ENCODE measurements at regions not wholly inside any gene's neighbourhood (a gene's known extent, or its start where the extent isn't known, plus 50 kb on each side); places are given as distances from the start of the nearest gene placed in this dataset.
"Not testable (repeated sequence)": the region's sequence is repeated elsewhere in the genome, so short reads cannot be mapped to it uniquely, and the experiment has no call there.

DNA sequence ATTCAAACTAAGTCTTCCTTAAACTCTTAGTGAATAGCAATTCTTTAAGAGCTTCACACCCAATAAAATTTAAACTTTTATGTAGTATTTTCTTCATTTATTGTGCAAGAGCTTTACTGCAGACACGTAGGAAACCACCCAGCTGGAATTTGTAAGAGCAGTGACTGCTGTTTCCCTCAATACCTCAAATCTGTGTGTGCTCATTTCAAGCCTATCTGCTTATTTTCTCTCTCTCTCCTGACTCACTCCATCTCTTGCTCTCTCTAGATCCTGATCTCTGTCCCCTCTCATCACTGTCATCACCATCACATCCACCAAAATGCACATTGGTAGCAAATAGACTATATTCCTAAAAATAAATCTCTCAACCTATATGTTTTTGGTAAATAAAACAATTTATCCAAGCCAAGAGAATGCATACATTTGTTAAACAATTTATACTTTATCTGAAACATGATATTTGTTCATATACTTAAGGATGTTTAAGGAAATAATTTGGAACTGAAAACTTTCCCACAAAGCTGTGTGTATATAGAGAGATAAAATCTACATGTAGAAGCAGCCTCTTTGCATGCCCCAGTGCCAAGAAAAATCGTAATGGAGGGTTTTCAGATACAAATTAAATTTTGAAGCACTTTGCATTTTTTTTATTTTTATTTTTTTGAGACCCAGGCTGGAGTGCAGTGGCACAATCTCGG, 273.0 kb downstream of the TFAP2A start:
- Histone ChIP-seq H3K9ac (ENCODE audit: low read depth, low read length) (no peak overlapping the region), H3K4me1 (ENCODE audit: control insufficient read depth, insufficient read depth, low read length) (no peaks in the 10 kb centered on the region), H3K4me3 (ENCODE audit: low read length) (no peak overlapping the region), H3K36me3 (ENCODE audit: insufficient read depth, low read length) (no peaks in the 10 kb centered on the region), H3K4me2 (ENCODE audit: low read length) (no peak overlapping the region), H3K27me3 (ENCODE audit: control insufficient read depth, insufficient read depth, low read length) (no peaks in the 10 kb centered on the region), H3K9me3 (replicated peaks; ENCODE audit: low read length) (peaks cover 3% of the 10 kb centered on the region)

- peaks cover 3% of the 10 kb centered on the region for H3K9me3 ChIP-seq (replicated peaks; ENCODE audit: low read length)
- H3K4me3 ChIP-seq (ENCODE audit: low read length): no peak overlapping the region
- H3K4me2 ChIP-seq (ENCODE audit: low read length): no peak overlapping the region
- H3K27me3 ChIP-seq (ENCODE audit: control insufficient read depth, insufficient read depth, low read length): no peaks in the 10 kb centered on the region
- H3K36me3 ChIP-seq (ENCODE audit: insufficient read depth, low read length): no peaks in the 10 kb centered on the region
- no peak overlapping the region for H3K9ac ChIP-seq (ENCODE audit: low read depth, low read length)
- H3K4me1 ChIP-seq (ENCODE audit: control insufficient read depth, insufficient read depth, low read length): no peaks in the 10 kb centered on the region
These were observed 274.1 kb downstream of the TFAP2A start for GRCh38 chr6:10140824-10141223.

GRCh38 chr6:10140136-10140535, 274.7 kb downstream of the TFAP2A start:
- H3K4me1 ChIP-seq (ENCODE audit: control insufficient read depth, insufficient read depth, low read length): no peaks in the 10 kb centered on the region
- H3K9me3 ChIP-seq (replicated peaks; ENCODE audit: low read length): peaks cover 3% of the 10 kb centered on the region
- H3K9ac ChIP-seq (ENCODE audit: low read depth, low read length): no peak overlapping the region
- H3K36me3 ChIP-seq (ENCODE audit: insufficient read depth, low read length): no peaks in the 10 kb centered on the region
- H3K4me2 ChIP-seq (ENCODE audit: low read length): no peak overlapping the region
- H3K4me3 ChIP-seq (ENCODE audit: low read length): no peak overlapping the region
- H3K27me3 ChIP-seq (ENCODE audit: control insufficient read depth, insufficient read depth, low read length): no peaks in the 10 kb centered on the region

DNA sequence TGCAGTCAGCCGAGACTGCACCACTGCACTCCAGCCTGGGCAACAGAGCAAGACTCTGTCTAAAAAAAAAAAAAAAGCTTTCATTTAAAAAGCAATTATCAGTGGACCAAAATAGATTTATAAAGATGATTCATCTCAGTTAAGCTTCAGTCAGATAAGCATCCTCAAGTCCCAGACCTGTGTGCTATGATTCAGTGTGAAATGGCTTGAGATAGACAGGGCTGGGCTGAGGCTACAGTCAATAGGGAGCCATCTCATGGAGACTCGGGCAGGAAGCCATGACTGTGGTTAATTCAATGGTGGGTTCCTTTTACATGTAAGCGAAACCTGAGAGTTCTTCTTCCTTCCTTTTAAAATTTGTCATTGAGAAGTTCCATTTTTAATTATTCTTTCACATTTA, 276.0 kb downstream of the TFAP2A start:
- H3K4me3 ChIP-seq (ENCODE audit: low read length): no peak overlapping the region
- H3K4me1 ChIP-seq (ENCODE audit: control insufficient read depth, insufficient read depth, low read length): no peaks in the 10 kb centered on the region
- H3K36me3 ChIP-seq (ENCODE audit: insufficient read depth, low read length): no peaks in the 10 kb centered on the region
- H3K27me3 ChIP-seq (ENCODE audit: control insufficient read depth, insufficient read depth, low read length): no peaks in the 10 kb centered on the region
- peaks cover 3% of the 10 kb centered on the region for H3K9me3 ChIP-seq (replicated peaks; ENCODE audit: low read length)
- no peak overlapping the region for H3K9ac ChIP-seq (ENCODE audit: low read depth, low read length)
- no peak overlapping the region for H3K4me2 ChIP-seq (ENCODE audit: low read length)

DNA sequence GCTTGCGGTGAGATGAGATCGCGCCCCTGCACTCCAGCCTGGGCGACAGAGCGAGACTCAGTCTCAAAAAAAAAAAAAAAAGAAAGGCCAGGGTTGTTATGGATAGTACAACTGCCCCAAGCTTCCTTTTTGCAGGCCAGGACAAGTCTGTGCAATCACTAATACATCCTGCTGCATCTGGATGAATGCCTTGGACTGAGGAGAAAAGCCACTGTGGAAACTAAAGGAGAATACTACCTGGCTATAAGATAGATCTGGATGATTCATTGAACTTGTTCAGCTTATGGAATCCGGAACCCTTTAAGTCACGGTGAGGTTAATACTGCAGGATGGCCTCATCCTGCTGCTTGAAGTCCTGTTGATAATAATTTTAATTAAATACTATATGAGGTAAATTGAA, 278.2 kb downstream of the TFAP2A start:
- Histone ChIP-seq H3K27me3 (ENCODE audit: control insufficient read depth, insufficient read depth, low read length) (no peaks in the 10 kb centered on the region), H3K4me2 (ENCODE audit: low read length) (no peak overlapping the region), H3K36me3 (ENCODE audit: insufficient read depth, low read length) (no peaks in the 10 kb centered on the region), H3K9ac (ENCODE audit: low read depth, low read length) (no peak overlapping the region), H3K4me3 (ENCODE audit: low read length) (no peak overlapping the region), H3K9me3 (replicated peaks; ENCODE audit: low read length) (peaks cover 3% of the 10 kb centered on the region), H3K4me1 (ENCODE audit: control insufficient read depth, insufficient read depth, low read length) (no peaks in the 10 kb centered on the region)

DNA sequence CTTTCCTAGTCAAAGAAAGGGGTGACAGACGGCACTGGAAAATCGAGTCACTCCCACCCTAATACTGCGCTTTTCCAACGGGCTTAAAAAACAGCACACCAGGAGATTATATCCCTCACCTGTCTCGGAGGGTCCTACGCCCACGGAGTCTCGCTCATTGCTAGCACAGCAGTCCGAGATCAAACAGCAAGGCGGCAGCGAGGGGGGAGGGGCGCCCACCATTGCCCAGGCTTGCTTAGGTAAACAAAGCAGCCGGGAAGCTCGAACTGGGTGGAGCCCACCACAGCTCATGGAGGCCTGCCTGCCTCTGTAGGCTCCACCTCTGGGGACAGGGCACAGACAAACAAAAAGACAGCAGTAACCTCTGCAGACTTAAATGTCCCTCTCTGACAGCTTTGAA, 280.7 kb downstream of the TFAP2A start:
- H3K9me3 ChIP-seq (replicated peaks; ENCODE audit: low read length); H3K4me2 ChIP-seq (ENCODE audit: low read length); H3K36me3 ChIP-seq (ENCODE audit: insufficient read depth, low read length); H3K9ac ChIP-seq (ENCODE audit: low read depth, low read length); H3K27me3 ChIP-seq (ENCODE audit: control insufficient read depth, insufficient read depth, low read length); H3K4me1 ChIP-seq (ENCODE audit: control insufficient read depth, insufficient read depth, low read length); H3K4me3 ChIP-seq (ENCODE audit: low read length): not testable (repeated sequence)

DNA sequence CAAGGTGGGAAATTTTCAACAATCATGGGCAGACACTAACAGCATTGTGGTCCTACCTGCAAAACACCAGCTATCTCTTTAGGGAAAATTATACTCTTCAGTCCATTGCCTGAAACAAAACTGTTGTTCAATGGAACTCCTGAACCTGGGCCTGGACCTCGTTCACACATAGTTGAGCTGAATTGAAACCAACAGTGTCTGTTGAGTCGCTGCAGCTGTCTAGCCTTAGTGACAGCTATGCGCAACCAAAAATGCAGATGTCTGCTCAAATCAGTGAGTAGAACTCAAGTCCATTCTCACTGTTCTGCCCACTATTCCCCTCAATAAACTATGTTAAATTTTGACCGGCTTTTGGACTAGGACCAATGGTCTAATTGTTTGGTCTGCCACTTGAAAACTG, 286.2 kb downstream of the TFAP2A start:
- Histone ChIP-seq H3K4me3 (ENCODE audit: low read length) (no peak overlapping the region), H3K4me2 (ENCODE audit: low read length) (no peak overlapping the region), H3K27me3 (ENCODE audit: control insufficient read depth, insufficient read depth, low read length) (no peaks in the 10 kb centered on the region), H3K4me1 (ENCODE audit: control insufficient read depth, insufficient read depth, low read length) (no peaks in the 10 kb centered on the region), H3K9ac (ENCODE audit: low read depth, low read length) (no peak overlapping the region), H3K9me3 (replicated peaks; ENCODE audit: low read length) (peaks cover 5% of the 10 kb centered on the region), H3K36me3 (ENCODE audit: insufficient read depth, low read length) (no peaks in the 10 kb centered on the region)

- Histone ChIP-seq H3K4me3 (ENCODE audit: low read length) (no peak overlapping the region), H3K27me3 (ENCODE audit: control insufficient read depth, insufficient read depth, low read length) (no peaks in the 10 kb centered on the region), H3K9me3 (replicated peaks; ENCODE audit: low read length) (peaks cover 2% of the 10 kb centered on the region), H3K4me2 (ENCODE audit: low read length) (no peak overlapping the region), H3K4me1 (ENCODE audit: control insufficient read depth, insufficient read depth, low read length) (no peaks in the 10 kb centered on the region), H3K36me3 (ENCODE audit: insufficient read depth, low read length) (no peaks in the 10 kb centered on the region), H3K9ac (ENCODE audit: low read depth, low read length) (no peak overlapping the region)
These were observed 292.7 kb downstream of the TFAP2A start for GRCh38 chr6:10122164-10122563.

- H3K4me2 ChIP-seq (ENCODE audit: low read length): no peak overlapping the region
- no peaks in the 10 kb centered on the region for H3K4me1 ChIP-seq (ENCODE audit: control insufficient read depth, insufficient read depth, low read length)
- H3K9me3 ChIP-seq (replicated peaks; ENCODE audit: low read length): peaks cover 11% of the 10 kb centered on the region
- no peak overlapping the region for H3K9ac ChIP-seq (ENCODE audit: low read depth, low read length)
- H3K4me3 ChIP-seq (ENCODE audit: low read length): no peak overlapping the region
- H3K27me3 ChIP-seq (ENCODE audit: control insufficient read depth, insufficient read depth, low read length): no peaks in the 10 kb centered on the region
- no peaks in the 10 kb centered on the region for H3K36me3 ChIP-seq (ENCODE audit: insufficient read depth, low read length)
These were observed 301.9 kb downstream of the TFAP2A start for GRCh38 chr6:10112871-10113549.

DNA sequence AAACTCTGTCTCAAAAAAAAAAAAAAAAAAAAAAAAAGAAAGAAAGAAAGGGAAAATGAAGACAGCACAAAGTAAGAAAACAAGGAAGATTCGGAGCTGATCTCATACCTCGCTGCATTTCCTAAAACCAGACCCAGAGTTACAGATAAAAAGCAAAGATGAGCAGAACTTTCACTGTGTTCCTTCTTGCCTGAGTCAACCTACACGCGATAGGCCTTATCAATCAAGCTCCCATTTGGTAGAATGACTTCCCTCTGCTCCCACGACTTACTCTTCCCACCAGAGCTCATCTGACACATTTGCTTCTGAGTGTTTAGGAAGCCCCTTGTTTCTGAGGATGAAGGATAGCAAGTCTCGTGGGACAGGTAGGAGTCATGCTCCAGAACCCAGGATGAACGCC, 302.9 kb downstream of the TFAP2A start:
- H3K4me3 ChIP-seq (ENCODE audit: low read length): no peak overlapping the region
- H3K9me3 ChIP-seq (replicated peaks; ENCODE audit: low read length): peaks cover 11% of the 10 kb centered on the region
- H3K4me2 ChIP-seq (ENCODE audit: low read length): no peak overlapping the region
- H3K9ac ChIP-seq (ENCODE audit: low read depth, low read length): no peak overlapping the region
- H3K27me3 ChIP-seq (ENCODE audit: control insufficient read depth, insufficient read depth, low read length): no peaks in the 10 kb centered on the region
- no peaks in the 10 kb centered on the region for H3K36me3 ChIP-seq (ENCODE audit: insufficient read depth, low read length)
- H3K4me1 ChIP-seq (ENCODE audit: control insufficient read depth, insufficient read depth, low read length): no peaks in the 10 kb centered on the region

DNA sequence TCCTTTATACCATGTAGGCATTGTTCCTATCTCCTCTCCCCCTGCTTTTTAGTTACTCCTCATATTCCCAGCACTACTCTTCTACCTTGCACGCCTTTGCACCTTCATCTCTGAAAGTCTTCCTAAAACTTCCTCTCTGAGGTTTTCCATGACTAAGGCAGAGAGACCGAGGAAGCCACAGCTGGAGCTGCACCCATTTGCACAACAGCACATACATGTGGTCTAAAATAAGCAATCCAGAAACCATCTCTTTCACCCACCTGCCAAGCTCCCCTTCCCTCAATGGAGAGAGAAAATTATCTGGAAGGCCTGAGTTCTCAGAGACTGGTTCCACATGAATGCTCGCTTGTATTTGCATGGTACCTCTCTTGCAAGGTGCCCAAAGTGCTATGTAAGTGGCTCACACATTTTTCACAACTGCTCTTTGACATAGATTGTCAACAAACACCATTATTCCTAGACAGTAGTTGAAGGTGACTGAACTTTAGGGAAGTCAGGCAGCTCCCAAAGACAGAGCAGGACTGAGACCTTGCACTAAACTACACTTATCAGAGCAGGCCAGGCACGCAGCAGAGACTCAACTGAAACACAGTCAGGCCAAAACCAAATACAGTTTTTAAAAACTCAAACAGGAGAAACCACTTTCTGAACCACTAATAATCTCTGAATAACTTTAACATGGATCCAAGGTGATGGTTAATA, 313.2 kb downstream of the TFAP2A start:
- no peaks in the 10 kb centered on the region for H3K36me3 ChIP-seq (ENCODE audit: insufficient read depth, low read length)
- H3K4me3 ChIP-seq (ENCODE audit: low read length): no peak overlapping the region
- H3K9me3 ChIP-seq (replicated peaks; ENCODE audit: low read length): peaks cover 6% of the 10 kb centered on the region
- H3K27me3 ChIP-seq (ENCODE audit: control insufficient read depth, insufficient read depth, low read length): no peaks in the 10 kb centered on the region
- H3K9ac ChIP-seq (ENCODE audit: low read depth, low read length): no peak overlapping the region
- H3K4me1 ChIP-seq (ENCODE audit: control insufficient read depth, insufficient read depth, low read length): no peaks in the 10 kb centered on the region
- H3K4me2 ChIP-seq (ENCODE audit: low read length): no peak overlapping the region

Measured in skeletal muscle satellite cell (primary cell).